IMR-90 (cell line): ENCODE measurements at regions not wholly inside any gene's neighbourhood (a gene's known extent, or its start where the extent isn't known, plus 50 kb on each side); places are given as distances from the start of the nearest gene placed in this dataset.
"Not testable (repeated sequence)": the region's sequence is repeated elsewhere in the genome, so short reads cannot be mapped to it uniquely, and the experiment has no call there.

ENCODE experiments used
- ATAC-seq: fragments of 200-7000 bp; cut with Tn5 transposase; 2 replicates; pipeline ENCODE4 v1.9.1; 2020; ENCODE audit warnings: low read depth, mild to moderate bottlenecking, moderate library complexity
- BruUV-seq: library from RNA; stranded (reverse); fragments of 400-500 nt; replicated peaks from 2 replicates; lab custom pipeline; 2021; lab: Mats Ljungman, UMichigan
- CTCF ChIA-PET: fragments of 300-600 bp; formaldehyde crosslinking; extraction: SDS; loops from one replicate; lab custom pipeline; 2021; ENCODE audit warnings: antibody characterized with exemption; lab: Yijun Ruan, JAX
- POLR2A ChIA-PET: fragments of 300-600 bp; sonication (Branson Sonifier 250); formaldehyde crosslinking; loops from one replicate; lab custom pipeline; 2022; ENCODE audit warnings: antibody characterized with exemption; ENCODE audit not compliant: unreplicated experiment; lab: Charles Lee
- DNase-seq: peaks from one replicate; pipeline ENCODE4 v3.0.0; 2013
- H2AFZ ChIP-seq: replicated peaks from 2 replicates; pipeline ENCODE3; 2013; ENCODE audit warnings: low read length, mild to moderate bottlenecking; ENCODE audit not compliant: poor library complexity
- H2AK5ac ChIP-seq: 2 replicates; pipeline ENCODE4 v1.6.1; 2013; ENCODE audit warnings: low read depth, low read length, inconsistent platforms
- H2AK9ac ChIP-seq: replicated peaks from 2 replicates; pipeline ENCODE3; 2013; ENCODE audit warnings: mild to moderate bottlenecking, low read depth, low read length, moderate library complexity; ENCODE audit not compliant: poor library complexity
- H2BK120ac ChIP-seq: 2 replicates; pipeline ENCODE4 v1.6.1; 2013; ENCODE audit warnings: low read depth, low read length, inconsistent platforms
- H2BK15ac ChIP-seq: 3 replicates; pipeline ENCODE4 v1.6.1; 2013; ENCODE audit warnings: low read depth, low read length, inconsistent platforms
- H2BK20ac ChIP-seq: 2 replicates; pipeline ENCODE4 v1.6.1; 2013; ENCODE audit warnings: low read depth, mild to moderate bottlenecking, inconsistent platforms, low read length, moderate library complexity
- H2BK5ac ChIP-seq: 2 replicates; pipeline ENCODE4 v1.6.1; 2013; ENCODE audit warnings: mild to moderate bottlenecking, low read depth, low read length, inconsistent platforms; ENCODE audit not compliant: poor library complexity, severe bottlenecking
- H3K14ac ChIP-seq: replicated peaks from 2 replicates; pipeline ENCODE4 v1.6.1; 2013; ENCODE audit warnings: low read depth, low read length, inconsistent platforms
- H3K18ac ChIP-seq: 2 replicates; pipeline ENCODE4 v1.6.1; 2013; ENCODE audit warnings: low read depth, low read length, control low read depth
- H3K23ac ChIP-seq: 2 replicates; pipeline ENCODE4 v1.6.1; 2013; ENCODE audit warnings: low read depth, low read length, inconsistent platforms
- H3K27ac ChIP-seq: 2 replicates; pipeline ENCODE4 v1.5.1; 2013; ENCODE audit warnings: mild to moderate bottlenecking, control low read depth, low read length; ENCODE audit not compliant: insufficient read depth
- H3K27me3 ChIP-seq: 2 replicates; pipeline ENCODE4 v1.6.1; 2013; ENCODE audit warnings: low read length; ENCODE audit not compliant: control insufficient read depth, insufficient read depth
- H3K36me3 ChIP-seq: 2 replicates; pipeline ENCODE4 v1.6.1; 2013; ENCODE audit warnings: low read length, mixed read lengths; ENCODE audit not compliant: control insufficient read depth, insufficient read depth
- H3K4ac ChIP-seq: 2 replicates; pipeline ENCODE4 v1.6.1; 2013; ENCODE audit warnings: low read depth, low read length, inconsistent platforms
- H3K4me1 ChIP-seq: 2 replicates; pipeline ENCODE4 v1.6.1; 2013; ENCODE audit warnings: low read length, mixed read lengths; ENCODE audit not compliant: control insufficient read depth, insufficient read depth
- H3K4me2 ChIP-seq: 2 replicates; pipeline ENCODE4 v1.6.1; 2013; ENCODE audit warnings: low read depth, mild to moderate bottlenecking, control low read depth, low read length, moderate library complexity
- H3K4me3 ChIP-seq: 2 replicates; pipeline ENCODE4 v1.5.1; 2013; ENCODE audit warnings: low read depth, mild to moderate bottlenecking, control low read depth, low read length, moderate library complexity; ENCODE audit not compliant: insufficient read depth
- H3K56ac ChIP-seq: 2 replicates; pipeline ENCODE4 v1.6.1; 2013; ENCODE audit warnings: low read length, inconsistent platforms; ENCODE audit not compliant: insufficient read depth; ENCODE audit errors: extremely low read depth
- H3K79me1 ChIP-seq, 2 experiments: 2 replicates each; pipeline ENCODE4 v1.6.1; 2013; ENCODE audit warnings: low read length in 2 of 2, inconsistent platforms in 1 of 2, low read depth in 1 of 2
- H3K9ac ChIP-seq: 2 replicates; pipeline ENCODE4 v1.6.1; 2013; ENCODE audit warnings: low read depth, low read length, control low read depth
- H3K9me1 ChIP-seq: 2 replicates; pipeline ENCODE4 v1.6.1; 2013; ENCODE audit warnings: low read length, inconsistent platforms; ENCODE audit not compliant: insufficient read depth
- H3K9me3 ChIP-seq: 2 replicates; pipeline ENCODE4 v1.6.1; 2013; ENCODE audit warnings: low read length; ENCODE audit not compliant: control insufficient read depth, insufficient read depth
- H4K20me1 ChIP-seq: 2 replicates; pipeline ENCODE4 v1.6.1; 2013; ENCODE audit warnings: low read length, inconsistent platforms; ENCODE audit not compliant: insufficient read depth
- H4K5ac ChIP-seq: 2 replicates; pipeline ENCODE4 v1.6.1; 2013; ENCODE audit warnings: mild to moderate bottlenecking, low read depth, low read length, control low read depth
- H4K8ac ChIP-seq, 2 experiments: 2 replicates each; pipeline ENCODE4 v1.6.1; 2013; ENCODE audit warnings: low read depth in 2 of 2, low read length in 2 of 2, control low read depth in 1 of 2, inconsistent platforms in 1 of 2
- H4K91ac ChIP-seq: 2 replicates; pipeline ENCODE4 v1.6.1; 2013; ENCODE audit warnings: low read depth, low read length, inconsistent platforms; ENCODE audit not compliant: insufficient read depth
- BHLHE40 ChIP-seq: fragments of 150-350 bp; IDR thresholded peaks from 2 replicates; pipeline ENCODE4 v1.6.1; 2016; ENCODE audit warnings: mild to moderate bottlenecking, low read depth, low read length
- CHD1 ChIP-seq: IDR thresholded peaks from 2 replicates; pipeline ENCODE4 v1.6.1; 2012; ENCODE audit warnings: low read depth, low read length, improper control_type of control experiment
- FOS ChIP-seq: fragments of 150-350 bp; IDR thresholded peaks from 2 replicates; pipeline ENCODE4 v1.6.1; 2016; ENCODE audit warnings: low read depth, low read length
- MAZ ChIP-seq: IDR thresholded peaks from 2 replicates; pipeline ENCODE4 v1.6.1; 2012; ENCODE audit warnings: low read depth, mild to moderate bottlenecking, low read length, improper control_type of control experiment, moderate library complexity, borderline replicate concordance
- NFE2L2 ChIP-seq: fragments of 150-350 bp; IDR thresholded peaks from 2 replicates; pipeline ENCODE4 v1.6.1; 2016; ENCODE audit warnings: low read depth, mild to moderate bottlenecking, low read length
- POLR2A ChIP-seq: IDR thresholded peaks from 2 replicates; pipeline ENCODE4 v1.6.1; 2012; ENCODE audit warnings: mild to moderate bottlenecking, low read depth, low read length
- RAD21 ChIP-seq: IDR thresholded peaks from 2 replicates; pipeline ENCODE4 v1.6.1; 2012; ENCODE audit warnings: low read length, improper control_type of control experiment
- RCOR1 ChIP-seq: IDR thresholded peaks from 2 replicates; pipeline ENCODE4 v1.6.1; 2012; ENCODE audit warnings: mild to moderate bottlenecking, low read length, improper control_type of control experiment; ENCODE audit not compliant: insufficient replicate concordance
- RFX5 ChIP-seq: IDR thresholded peaks from 2 replicates; pipeline ENCODE4 v1.8.0; 2012; ENCODE audit warnings: low read depth, mild to moderate bottlenecking, low read length, moderate library complexity
- SMC3 ChIP-seq: fragments of 150-350 bp; IDR thresholded peaks from 2 replicates; pipeline ENCODE4 v1.6.1; 2016; ENCODE audit warnings: low read depth, mild to moderate bottlenecking, antibody characterized with exemption, low read length, moderate library complexity
- WGBS, 2 experiments: methylation state at CpG; one replicate each; pipeline versions ENCODE4 v1.1.5 to v1.1.7; 2013; ENCODE audit warnings: missing lambda C conversion rate in 2 of 2; ENCODE audit not compliant: insufficient read length in 1 of 2; ENCODE audit errors: extremely low coverage in 2 of 2; 5-methylcytosine and 5-hydroxymethylcytosine counted together
- dilution Hi-C: fragments of 300-500 bp; cut with HindIII; formaldehyde crosslinking; loops from one replicate; pipeline ENCODE4 v1.14.3; 2018; ENCODE audit warnings: low sequenced_read_pairs; ENCODE audit not compliant: unreplicated experiment
- in situ Hi-C: fragments of 300-500 bp; cut with MboI; formaldehyde crosslinking; loops from 3 replicates; pipeline ENCODE4 v1.14.3; 2019; ENCODE audit warnings: low sequenced_read_pairs, inconsistent platforms, mixed read lengths
- intact Hi-C: fragments of 100-400 bp; cut with micrococcal nuclease; formaldehyde crosslinking; loops from 2 replicates; pipeline ENCODE4 v1.10.0; 2022

GRCh38 chr7:37580376-37580775 lies 103.2 kb upstream of the GPR141 start:
- H3K9me3 ChIP-seq: peaks cover 3% of the 10 kb centered on the region
- no TSS peak for BruUV-seq
- H3K27ac ChIP-seq: no peak overlapping the region
- H3K4ac ChIP-seq: no peak overlapping the region
- no peak overlapping the region for H4K8ac ChIP-seq
- H3K4me1 ChIP-seq: no peaks in the 10 kb centered on the region
- in situ Hi-C loops (no loop called here), dilution Hi-C loops (no loop called here), intact Hi-C loops (no loop called here)
- no peaks in the 10 kb centered on the region for H3K9me1 ChIP-seq
- H3K36me3 ChIP-seq: no peaks in the 10 kb centered on the region
- H3K14ac ChIP-seq: no peak overlapping the region
- no peak overlapping the region for H2AK5ac ChIP-seq
- H3K4me2 ChIP-seq: no peak overlapping the region
- no peaks in the 10 kb centered on the region for H4K20me1 ChIP-seq
- POLR2A ChIA-PET: no interaction called here
- no peak overlapping the region for H2AK9ac ChIP-seq
- H4K5ac ChIP-seq: no peak overlapping the region
- H3K9ac ChIP-seq: no peak overlapping the region
- no peak overlapping the region for H3K4me3 ChIP-seq
- H3K79me1 ChIP-seq: no peaks in the 10 kb centered on the region
- CTCF ChIA-PET: interaction anchor here (0.6 kb wide), 1 partner anchor 214 kb away, joined by 3 read pairs; no protein-coding TSS in a partner anchor
- H2BK5ac ChIP-seq: no peak overlapping the region
- no peaks in the 10 kb centered on the region for H3K27me3 ChIP-seq
- no peak overlapping the region for H3K56ac ChIP-seq
- no peak overlapping the region for H2BK20ac ChIP-seq
- no peak overlapping the region for H4K91ac ChIP-seq
- DNase-seq: no peak
- H2BK15ac ChIP-seq: no peak overlapping the region
- TF ChIP-seq FOS (no peak), RAD21 (no peak), SMC3 (no peak), BHLHE40 (no peak), RFX5 (no peak), POLR2A (no peak), RCOR1 (no peak), NFE2L2 (no peak), MAZ (no peak), CHD1 (no peak)
- no peak overlapping the region for H3K18ac ChIP-seq
- no peak overlapping the region for H2BK120ac ChIP-seq
- ATAC-seq: no peak
- no peak overlapping the region for H2AFZ ChIP-seq
- WGBS, 2 experiments: no CpG with 5 or more reads among the region's 3 CpGs
- H3K23ac ChIP-seq: no peak overlapping the region

GRCh38 chr7:37584651-37585463 lies 98.7 kb upstream of the GPR141 start:
- H2BK20ac ChIP-seq, dilution Hi-C loops, H2BK120ac ChIP-seq, H3K36me3 ChIP-seq, H3K4me3 ChIP-seq, H3K9me1 ChIP-seq, CTCF ChIA-PET, intact Hi-C loops, H3K14ac ChIP-seq, POLR2A ChIA-PET, H3K4me2 ChIP-seq, H4K20me1 ChIP-seq, H2BK15ac ChIP-seq, H2AFZ ChIP-seq, H4K5ac ChIP-seq, H3K9ac ChIP-seq, H3K23ac ChIP-seq, H2BK5ac ChIP-seq, H3K27me3 ChIP-seq, H4K8ac ChIP-seq, BruUV-seq, H2AK9ac ChIP-seq, H4K91ac ChIP-seq, H3K18ac ChIP-seq, H3K9me3 ChIP-seq, H3K4me1 ChIP-seq, H3K4ac ChIP-seq, ATAC-seq, in situ Hi-C loops, DNase-seq, H3K79me1 ChIP-seq, H3K56ac ChIP-seq, H2AK5ac ChIP-seq, H3K27ac ChIP-seq: not testable (repeated sequence)
- no CpG with 5 or more reads among the region's 4 CpGs for WGBS, 2 experiments
